Right lobe of liver (tissue), 6 donors: ENCODE measurements at regions not wholly inside any gene's neighbourhood (a gene's known extent, or its start where the extent isn't known, plus 50 kb on each side); places are given as distances from the start of the nearest gene placed in this dataset.

Experiments used
- ATAC-seq, 4 donors: fragments of 200-7000 bp; cut with Tn5 transposase; one replicate each; pipeline ENCODE4 v1.9.1; 2020; ENCODE audit warnings: mild to moderate bottlenecking in 4 of 4, moderate library complexity in 4 of 4
- DNase-seq, 3 donors: peaks; one replicate each; pipeline ENCODE4 v3.0.0-alpha.2; 2020
- H3K27ac ChIP-seq, 3 donors: fragments of 200-600 bp; one replicate each; pipeline ENCODE4 v1.8.0; 2022
- H3K27me3 ChIP-seq, 2 donors: fragments of 200-600 bp; one replicate each; pipeline ENCODE4 v1.8.0; 2022
- H3K36me3 ChIP-seq, 4 donors: fragments of 200-600 bp; sonication (generic) in 1 of 4; one replicate each; pipeline versions ENCODE4 v1.5.1 to v1.8.0; 2017 to 2022; ENCODE audit warnings: control low read depth in 1 of 4
- H3K4me1 ChIP-seq, 4 donors: fragments of 200-600 bp; sonication (generic) in 1 of 4; one replicate each; pipeline versions ENCODE4 v1.5.1 to v1.8.0; 2017 to 2022; ENCODE audit warnings: control low read depth in 1 of 4
- H3K4me3 ChIP-seq, 3 donors: fragments of 200-600 bp; one replicate each; pipeline ENCODE4 v1.8.0; 2022
- H3K9me3 ChIP-seq, 4 donors: fragments of 200-600 bp; sonication (generic) in 1 of 4; one replicate each; pipeline versions ENCODE4 v1.5.1 to v1.8.0; 2017 to 2022; ENCODE audit warnings: control low read depth in 1 of 4
- CTCF ChIP-seq, 4 donors: fragments of 200-600 bp in 3 of 4; fragments of 450-650 bp in 1 of 4; IDR thresholded peaks; one replicate each; pipeline versions ENCODE4 v1.5.1 to v1.8.0; 2016 to 2022; ENCODE audit warnings: antibody characterized with exemption in 4 of 4, mild to moderate bottlenecking in 2 of 4
- POLR2A ChIP-seq: fragments of 450-650 bp; IDR thresholded peaks from one replicate; pipeline ENCODE4 v1.6.1; 2017; ENCODE audit warnings: antibody characterized with exemption, mild to moderate bottlenecking
- WGBS: methylation state at CpG from one replicate; pipeline ENCODE4 v1.1.6; 2018; ENCODE audit warnings: low coverage, low lambda C conversion rate; ENCODE audit not compliant: insufficient coverage; ENCODE audit errors: missing lambda C conversion rate; 5-methylcytosine and 5-hydroxymethylcytosine counted together
- intact Hi-C, 2 donors: fragments of 100-400 bp; cut with DNase I; formaldehyde crosslinking; loops; one replicate each; pipeline versions ENCODE4 v1.11.2 to v1.14.1; 2022
- donor health status: DM: no; HTN: yes; CAD: no.
- donor health status: DM: no; HTN: no; CAD: no.
- donor health status: DM: no; HTN: no; CAD: no.
- donor health status: DM: no; HTN: yes; CAD: no.
- donor health status: DM: no; HTN: yes; CAD: no.

DNA sequence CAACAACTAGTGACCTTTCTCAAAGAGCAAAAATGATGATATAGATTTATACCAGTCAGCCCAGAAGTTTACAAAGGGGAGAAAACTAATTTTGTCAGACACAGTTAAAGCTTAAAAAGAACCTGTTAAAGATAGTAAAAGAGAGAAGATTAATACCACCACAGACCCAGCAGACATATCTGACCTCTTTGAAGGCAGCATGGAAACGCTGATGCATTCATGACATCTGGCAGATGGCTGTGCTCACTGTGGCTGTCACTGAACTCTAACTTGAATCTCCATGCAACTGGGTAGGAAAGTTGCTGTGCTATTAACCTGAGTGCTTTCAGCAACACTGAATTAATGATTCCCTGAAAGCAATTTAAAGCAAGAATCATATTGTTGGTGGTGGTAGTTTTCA, 159.8 kb upstream of the PRDM1 start:
- intact Hi-C loops, result no loop called here
- H3K36me3 ChIP-seq, result no peaks in the 10 kb centered on the region
- no peak for TF ChIP-seq CTCF (IDR thresholded peaks at IDR 0.05)
- TF ChIP-seq POLR2A, result no peak
- no peaks in the 10 kb centered on the region for H3K27me3 ChIP-seq
- no peaks in the 10 kb centered on the region for H3K4me1 ChIP-seq
- no peak overlapping the region for H3K27ac ChIP-seq
- no peak overlapping the region for H3K4me3 ChIP-seq
- no peaks in the 10 kb centered on the region for H3K9me3 ChIP-seq
- DNase-seq (no peak), ATAC-seq (no peak)
- 69% methylated on average over 1 of the region's 1 CpG for WGBS

- ATAC-seq (no peak), DNase-seq (no peak)
- Histone ChIP-seq H3K27me3 (no peaks in the 10 kb centered on the region), H3K4me3 (no peak overlapping the region), H3K4me1 (no peaks in the 10 kb centered on the region), H3K9me3 (no peaks in the 10 kb centered on the region), H3K36me3 (no peaks in the 10 kb centered on the region), H3K27ac (no peak overlapping the region)
- 94% methylated on average over 2 of the region's 3 CpGs for whole genome bisulfite sequencing
- intact Hi-C loops, result no loop called here
- no peak for TF ChIP-seq CTCF (IDR thresholded peaks at IDR 0.05)
- no peak for TF ChIP-seq POLR2A
Measured at GRCh38 chr6:105925706-105926105, 160.4 kb upstream of the PRDM1 start.

- H3K9me3 ChIP-seq, result no peaks in the 10 kb centered on the region
- no peaks in the 10 kb centered on the region for H3K36me3 ChIP-seq
- H3K4me3 ChIP-seq, result no peak overlapping the region
- no peaks in the 10 kb centered on the region for H3K4me1 ChIP-seq
- 51% methylated on average over 3 of the region's 3 CpGs for WGBS
- TF ChIP-seq CTCF (IDR thresholded peaks at IDR 0.05), result no peak
- no peak for TF ChIP-seq POLR2A
- no peak for DNase-seq
- intact Hi-C loops, result no loop called here
- no peak for ATAC-seq
- H3K27me3 ChIP-seq, result no peaks in the 10 kb centered on the region
- no peak overlapping the region for H3K27ac ChIP-seq
Measured at GRCh38 chr6:105921781-105922180, 164.4 kb upstream of the PRDM1 start.

DNA sequence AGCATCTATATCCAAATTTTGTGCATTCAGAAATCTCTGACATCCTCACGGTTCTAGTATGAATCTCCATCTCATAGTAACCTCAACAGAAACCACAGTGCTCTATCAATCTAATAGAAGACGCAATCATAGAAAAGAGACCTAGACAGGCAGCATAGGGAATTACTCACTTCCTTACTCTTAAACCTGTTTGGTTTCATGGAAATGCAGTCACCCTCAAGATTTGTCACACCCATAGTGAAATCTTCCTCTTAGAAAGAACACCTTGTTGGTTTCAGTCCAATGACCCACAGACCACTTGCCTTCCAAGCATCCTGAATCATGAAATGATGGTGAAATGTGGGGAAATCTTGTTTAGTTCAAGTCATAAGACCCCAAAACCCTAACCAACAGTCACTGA, 166.1 kb upstream of the PRDM1 start:
- WGBS, result 47% methylated on average over 2 of the region's 2 CpGs
- intact Hi-C loops, result no loop called here

More for the DNA sequence above, 166.1 kb upstream of the PRDM1 start:
- no peak overlapping the region for H3K4me3 ChIP-seq
- H3K36me3 ChIP-seq, result no peaks in the 10 kb centered on the region
- ATAC-seq, result no peak
- no peak overlapping the region for H3K27ac ChIP-seq
- H3K27me3 ChIP-seq, result no peaks in the 10 kb centered on the region
- no peaks in the 10 kb centered on the region for H3K4me1 ChIP-seq
- TF ChIP-seq CTCF (IDR thresholded peaks at IDR 0.05) (no peak), POLR2A (no peak)
- H3K9me3 ChIP-seq, result no peaks in the 10 kb centered on the region
- DNase-seq, result no peak
